ENCODE measurements at regions not wholly inside any gene's neighbourhood (a gene's known extent, or its start where the extent isn't known, plus 50 kb on each side); places are given as distances from the start of the nearest gene placed in this dataset.

- no peaks in the 10 kb centered on the region for H3K36me3 ChIP-seq (ENCODE audit: control insufficient read depth in 4 of 4, insufficient read depth in 4 of 4, low read length in 3 of 4)
- H3K4me3 ChIP-seq (ENCODE audit: control insufficient read depth in 1 of 7, extremely low read depth in 1 of 7, insufficient read depth in 4 of 7, low read depth in 2 of 7, low read length in 6 of 7) = no peak overlapping the region
- 100% methylated on average over 1 of the region's 2 CpGs for WGBS (ENCODE audit: insufficient coverage)
- POLR2A ChIA-PET = no interaction called here
- H3K27ac ChIP-seq (ENCODE audit: insufficient read depth in 1 of 2, low read depth in 1 of 2, low read length in 2 of 2, poor library complexity in 1 of 2, severe bottlenecking in 2 of 2) = no peak overlapping the region
- H3K9me3 ChIP-seq (ENCODE audit: control extremely low read depth in 1 of 5, control insufficient read depth in 4 of 5, insufficient read depth in 2 of 5, low read depth in 1 of 5, low read length in 4 of 5) = peaks cover 0 to 12% (median 4%) of the 10 kb centered on the region in 5 experiments
- DNase-seq = no peak
- CTCF ChIA-PET = no interaction called here
- H3K4me1 ChIP-seq (ENCODE audit: control extremely low read depth in 1 of 4, control insufficient read depth in 4 of 4, insufficient read depth in 4 of 4, low read length in 3 of 4) = no peaks in the 10 kb centered on the region
- H3K27me3 ChIP-seq (replicated peaks in 2 of 5; ENCODE audit: control insufficient read depth in 4 of 5, insufficient read depth in 5 of 5, low read length in 4 of 5) = no peaks in the 10 kb centered on the region
Observed at GRCh38 chr14:71273366-71273765, 366.1 kb downstream of the PCNX1 start.

- CTCF ChIA-PET = no interaction called here
- 100% methylated on average over 1 of the region's 2 CpGs for WGBS (ENCODE audit: insufficient coverage)
- Histone ChIP-seq H3K27ac (ENCODE audit: insufficient read depth in 1 of 2, low read depth in 1 of 2, low read length in 2 of 2, poor library complexity in 1 of 2, severe bottlenecking in 2 of 2) (no peak overlapping the region), H3K9me3 (ENCODE audit: control extremely low read depth in 1 of 5, control insufficient read depth in 4 of 5, insufficient read depth in 2 of 5, low read depth in 1 of 5, low read length in 4 of 5) (peaks cover 0 to 6% (median 0%) of the 10 kb centered on the region in 5 experiments), H3K4me1 (ENCODE audit: control extremely low read depth in 1 of 4, control insufficient read depth in 4 of 4, insufficient read depth in 4 of 4, low read length in 3 of 4) (no peaks in the 10 kb centered on the region), H3K4me3 (ENCODE audit: control insufficient read depth in 1 of 7, extremely low read depth in 1 of 7, insufficient read depth in 4 of 7, low read depth in 2 of 7, low read length in 6 of 7) (no peak overlapping the region), H3K36me3 (ENCODE audit: control insufficient read depth in 4 of 4, insufficient read depth in 4 of 4, low read length in 3 of 4) (no peaks in the 10 kb centered on the region), H3K27me3 (replicated peaks in 2 of 5; ENCODE audit: control insufficient read depth in 4 of 5, insufficient read depth in 5 of 5, low read length in 4 of 5) (no peaks in the 10 kb centered on the region)
- no peak for DNase-seq
- POLR2A ChIA-PET = no interaction called here
Observed at GRCh38 chr14:71284048-71284447, 376.8 kb downstream of the PCNX1 start.

DNA sequence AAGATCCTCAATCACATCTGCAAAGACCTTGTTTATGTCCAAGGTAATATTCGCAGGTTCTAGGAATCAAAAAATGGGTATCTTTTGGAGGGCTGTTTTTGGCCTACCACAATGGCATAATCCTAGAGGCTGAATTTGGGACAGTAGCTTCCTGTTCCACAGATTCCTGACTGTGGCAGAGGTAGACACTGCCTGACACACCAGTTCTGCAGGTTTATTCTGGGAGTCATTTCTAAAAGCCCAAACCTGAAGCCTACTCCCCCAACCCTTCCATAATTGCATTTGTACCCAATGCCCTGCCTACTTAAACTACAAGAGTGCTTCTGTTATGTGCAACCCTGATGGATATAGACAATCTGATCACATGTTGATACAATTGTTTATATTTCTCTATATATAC lies 378.9 kb downstream of the PCNX1 start:
- Histone ChIP-seq H3K4me3 (ENCODE audit: control insufficient read depth in 1 of 7, extremely low read depth in 1 of 7, insufficient read depth in 4 of 7, low read depth in 2 of 7, low read length in 6 of 7) (no peak overlapping the region), H3K9me3 (ENCODE audit: control extremely low read depth in 1 of 5, control insufficient read depth in 4 of 5, insufficient read depth in 2 of 5, low read depth in 1 of 5, low read length in 4 of 5) (peaks cover 0 to 6% (median 0%) of the 10 kb centered on the region in 5 experiments), H3K36me3 (ENCODE audit: control insufficient read depth in 4 of 4, insufficient read depth in 4 of 4, low read length in 3 of 4) (no peaks in the 10 kb centered on the region), H3K4me1 (ENCODE audit: control extremely low read depth in 1 of 4, control insufficient read depth in 4 of 4, insufficient read depth in 4 of 4, low read length in 3 of 4) (peaks cover 0 to 4% (median under 1%) of the 10 kb centered on the region in 4 experiments), H3K27ac (ENCODE audit: insufficient read depth in 1 of 2, low read depth in 1 of 2, low read length in 2 of 2, poor library complexity in 1 of 2, severe bottlenecking in 2 of 2) (no peak overlapping the region), H3K27me3 (replicated peaks in 2 of 5; ENCODE audit: control insufficient read depth in 4 of 5, insufficient read depth in 5 of 5, low read length in 4 of 5) (no peaks in the 10 kb centered on the region)
- WGBS (ENCODE audit: insufficient coverage) = 100% methylated on average over 1 of the region's 1 CpG
- CTCF ChIA-PET = no interaction called here
- no peak for DNase-seq
- POLR2A ChIA-PET = no interaction called here

GRCh38 chr14:71287567-71287966 lies 380.3 kb downstream of the PCNX1 start:
- WGBS (ENCODE audit: insufficient coverage) = 100% methylated on average over 1 of the region's 2 CpGs
- DNase-seq = no peak
- Histone ChIP-seq H3K4me1 (ENCODE audit: control extremely low read depth in 1 of 4, control insufficient read depth in 4 of 4, insufficient read depth in 4 of 4, low read length in 3 of 4) (peaks cover 0 to 5% (median 1%) of the 10 kb centered on the region in 4 experiments), H3K9me3 (ENCODE audit: control extremely low read depth in 1 of 5, control insufficient read depth in 4 of 5, insufficient read depth in 2 of 5, low read depth in 1 of 5, low read length in 4 of 5) (peaks cover 0 to 6% (median 0%) of the 10 kb centered on the region in 5 experiments), H3K36me3 (ENCODE audit: control insufficient read depth in 4 of 4, insufficient read depth in 4 of 4, low read length in 3 of 4) (no peaks in the 10 kb centered on the region), H3K4me3 (ENCODE audit: control insufficient read depth in 1 of 7, extremely low read depth in 1 of 7, insufficient read depth in 4 of 7, low read depth in 2 of 7, low read length in 6 of 7) (no peak overlapping the region), H3K27ac (ENCODE audit: insufficient read depth in 1 of 2, low read depth in 1 of 2, low read length in 2 of 2, poor library complexity in 1 of 2, severe bottlenecking in 2 of 2) (no peak overlapping the region), H3K27me3 (replicated peaks in 2 of 5; ENCODE audit: control insufficient read depth in 4 of 5, insufficient read depth in 5 of 5, low read length in 4 of 5) (no peaks in the 10 kb centered on the region)
- POLR2A ChIA-PET = interaction anchor here (0.7 kb wide), 1 partner anchor 479 kb away, joined by 6 read pairs; no protein-coding TSS in a partner anchor
- CTCF ChIA-PET = interaction anchor here (1.5 kb wide), 1 partner anchor 28 kb away, joined by 3 read pairs; no protein-coding TSS in a partner anchor

DNA sequence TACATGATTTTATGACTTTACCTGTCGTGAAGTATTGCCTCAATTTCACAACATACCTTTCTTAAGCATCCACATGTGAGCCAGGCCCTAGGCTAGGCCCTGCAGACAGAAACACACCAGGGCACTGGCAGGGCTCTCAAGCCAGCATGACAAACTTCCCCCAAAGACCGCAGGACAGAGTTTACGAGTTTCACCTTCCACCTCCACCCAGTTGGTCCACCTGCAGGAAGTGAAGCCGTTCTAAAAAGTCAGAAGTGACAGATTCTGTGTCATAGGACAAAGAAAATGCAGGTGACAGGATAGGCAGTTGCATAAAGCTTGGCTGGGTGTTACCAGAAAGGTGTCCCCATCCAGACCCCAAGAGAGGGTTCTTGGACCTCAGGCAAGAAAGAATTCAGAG lies 382.3 kb downstream of the PCNX1 start:
- no peak for DNase-seq
- POLR2A ChIA-PET = no interaction called here
- H3K4me3 ChIP-seq (ENCODE audit: control insufficient read depth in 1 of 7, extremely low read depth in 1 of 7, insufficient read depth in 4 of 7, low read depth in 2 of 7, low read length in 6 of 7) = no peak overlapping the region

GRCh38 chr14:71290301-71290700 lies 383.0 kb downstream of the PCNX1 start:
- no peak for DNase-seq
- Histone ChIP-seq H3K4me1 (ENCODE audit: control extremely low read depth in 1 of 4, control insufficient read depth in 4 of 4, insufficient read depth in 4 of 4, low read length in 3 of 4) (peaks cover 0 to 5% (median 1%) of the 10 kb centered on the region in 4 experiments), H3K27me3 (replicated peaks in 2 of 5; ENCODE audit: control insufficient read depth in 4 of 5, insufficient read depth in 5 of 5, low read length in 4 of 5) (no peaks in the 10 kb centered on the region), H3K36me3 (ENCODE audit: control insufficient read depth in 4 of 4, insufficient read depth in 4 of 4, low read length in 3 of 4) (no peaks in the 10 kb centered on the region), H3K27ac (ENCODE audit: insufficient read depth in 1 of 2, low read depth in 1 of 2, low read length in 2 of 2, poor library complexity in 1 of 2, severe bottlenecking in 2 of 2) (no peak overlapping the region), H3K9me3 (ENCODE audit: control extremely low read depth in 1 of 5, control insufficient read depth in 4 of 5, insufficient read depth in 2 of 5, low read depth in 1 of 5, low read length in 4 of 5) (peaks cover 0 to 2% (median 0%) of the 10 kb centered on the region in 5 experiments), H3K4me3 (ENCODE audit: control insufficient read depth in 1 of 7, extremely low read depth in 1 of 7, insufficient read depth in 4 of 7, low read depth in 2 of 7, low read length in 6 of 7) (no peak overlapping the region)
- WGBS (ENCODE audit: insufficient coverage) = 100% methylated on average over 3 of the region's 6 CpGs
- CTCF ChIA-PET = no interaction called here
- POLR2A ChIA-PET = no interaction called here

More for the DNA sequence above, 382.3 kb downstream of the PCNX1 start:
- CTCF ChIA-PET = no interaction called here
- H3K4me1 ChIP-seq (ENCODE audit: control extremely low read depth in 1 of 4, control insufficient read depth in 4 of 4, insufficient read depth in 4 of 4, low read length in 3 of 4) = peaks cover 0 to 5% (median 1%) of the 10 kb centered on the region in 4 experiments
- peaks cover 0 to 6% (median 0%) of the 10 kb centered on the region in 5 experiments for H3K9me3 ChIP-seq (ENCODE audit: control extremely low read depth in 1 of 5, control insufficient read depth in 4 of 5, insufficient read depth in 2 of 5, low read depth in 1 of 5, low read length in 4 of 5)
- H3K27me3 ChIP-seq (replicated peaks in 2 of 5; ENCODE audit: control insufficient read depth in 4 of 5, insufficient read depth in 5 of 5, low read length in 4 of 5) = no peaks in the 10 kb centered on the region
- no peak overlapping the region for H3K27ac ChIP-seq (ENCODE audit: insufficient read depth in 1 of 2, low read depth in 1 of 2, low read length in 2 of 2, poor library complexity in 1 of 2, severe bottlenecking in 2 of 2)
- WGBS (ENCODE audit: insufficient coverage) = 93% methylated on average over 2 of the region's 4 CpGs
- no peaks in the 10 kb centered on the region for H3K36me3 ChIP-seq (ENCODE audit: control insufficient read depth in 4 of 4, insufficient read depth in 4 of 4, low read length in 3 of 4)

DNA sequence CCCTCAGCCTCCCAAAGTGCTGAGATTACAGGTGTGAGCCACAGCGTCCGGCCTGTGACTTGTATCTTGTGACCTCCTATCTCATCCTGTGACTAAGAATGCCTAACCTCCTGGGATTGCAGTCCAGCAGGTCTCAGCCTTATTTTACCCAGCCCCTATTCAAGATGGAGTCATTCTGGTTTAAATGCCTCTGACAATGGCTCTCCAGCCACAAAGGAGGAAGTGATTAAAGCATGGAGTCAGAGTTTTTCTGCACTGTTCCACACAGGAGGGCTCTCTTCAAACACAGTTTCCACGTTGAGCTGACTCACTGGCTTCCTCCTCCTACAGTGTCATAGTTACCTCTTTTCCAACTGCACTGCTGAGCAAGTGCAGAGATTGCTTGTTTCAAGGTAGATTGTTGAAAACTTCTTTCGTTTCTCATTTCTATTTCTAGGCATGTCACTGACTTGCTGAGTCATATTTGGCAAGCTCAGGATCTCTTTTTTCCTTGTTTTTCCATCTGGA lies 383.8 kb downstream of the PCNX1 start:
- Histone ChIP-seq H3K4me3 (ENCODE audit: control insufficient read depth in 1 of 7, extremely low read depth in 1 of 7, insufficient read depth in 4 of 7, low read depth in 2 of 7, low read length in 6 of 7) (no peak overlapping the region), H3K27ac (ENCODE audit: insufficient read depth in 1 of 2, low read depth in 1 of 2, low read length in 2 of 2, poor library complexity in 1 of 2, severe bottlenecking in 2 of 2) (no peak overlapping the region), H3K4me1 (ENCODE audit: control extremely low read depth in 1 of 4, control insufficient read depth in 4 of 4, insufficient read depth in 4 of 4, low read length in 3 of 4) (peaks cover 0 to 5% (median 1%) of the 10 kb centered on the region in 4 experiments), H3K36me3 (ENCODE audit: control insufficient read depth in 4 of 4, insufficient read depth in 4 of 4, low read length in 3 of 4) (no peaks in the 10 kb centered on the region), H3K9me3 (ENCODE audit: control extremely low read depth in 1 of 5, control insufficient read depth in 4 of 5, insufficient read depth in 2 of 5, low read depth in 1 of 5, low read length in 4 of 5) (peaks cover 0 to under 1% (median 0%) of the 10 kb centered on the region in 5 experiments), H3K27me3 (replicated peaks in 2 of 5; ENCODE audit: control insufficient read depth in 4 of 5, insufficient read depth in 5 of 5, low read length in 4 of 5) (no peaks in the 10 kb centered on the region)
- DNase-seq = peak; percentile 34 to 89 (median 83)
- 64% methylated on average over 3 of the region's 4 CpGs for WGBS (ENCODE audit: insufficient coverage)
- POLR2A ChIA-PET = interaction anchor here (0.6 kb wide), 1 partner anchor 478 kb away, joined by 4 read pairs; no protein-coding TSS in a partner anchor
- CTCF ChIA-PET = interaction anchor here (1.1 to 1.2 kb wide), 2 partner anchors 27 to 93 kb away, joined by 3 to 4 read pairs; no protein-coding TSS in a partner anchor
